ENCODE measurements at regions not wholly inside any gene's neighbourhood (a gene's known extent, or its start where the extent isn't known, plus 50 kb on each side); places are given as distances from the start of the nearest gene placed in this dataset.
"Not testable (repeated sequence)": the region's sequence is repeated elsewhere in the genome, so short reads cannot be mapped to it uniquely, and the experiment has no call there.

DNA sequence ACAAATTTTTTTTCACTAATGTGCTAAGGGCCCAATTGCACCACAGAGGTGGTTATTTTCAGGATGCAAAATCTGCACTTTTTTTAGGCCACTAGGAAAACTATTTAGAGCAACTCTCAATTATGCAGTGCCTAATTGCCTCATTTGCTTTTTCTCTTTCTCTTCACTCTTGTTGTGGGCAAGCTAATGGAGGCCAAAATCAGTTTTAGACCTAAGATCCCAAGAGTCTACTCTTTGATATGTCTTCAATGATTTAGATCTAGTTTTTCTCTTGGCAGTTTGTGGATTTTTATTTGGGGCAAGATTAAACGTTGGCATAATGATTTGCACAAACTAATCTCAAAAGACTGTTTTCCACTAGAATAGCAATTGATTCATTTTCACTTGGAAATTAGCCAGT, 1996.9 kb downstream of the LRRC4C start:
- DNase-seq (ENCODE audit: low read depth in 2 of 3, low spot score in 2 of 3): no peak

DNA sequence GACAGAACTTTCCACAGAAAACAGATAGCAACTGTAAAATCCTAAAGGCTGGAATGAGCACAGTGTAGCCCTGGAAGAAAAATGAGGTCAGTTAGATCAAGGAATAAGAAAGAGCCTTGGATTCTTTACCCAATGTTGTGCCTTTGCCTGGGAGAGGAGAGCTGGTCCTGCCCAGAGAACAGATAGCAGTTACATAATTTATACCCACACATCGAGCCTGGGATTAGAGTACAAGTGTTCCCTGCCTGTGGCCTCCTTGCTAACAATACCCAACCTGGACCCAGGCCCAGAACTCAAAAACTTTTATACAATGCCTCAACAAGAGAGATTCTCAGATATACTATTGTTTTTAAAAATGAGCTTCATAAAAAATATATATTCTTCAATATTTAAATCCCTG, 1998.4 kb downstream of the LRRC4C start:
- DNase-seq (ENCODE audit: low read depth in 2 of 3, low spot score in 2 of 3): no peak

DNA sequence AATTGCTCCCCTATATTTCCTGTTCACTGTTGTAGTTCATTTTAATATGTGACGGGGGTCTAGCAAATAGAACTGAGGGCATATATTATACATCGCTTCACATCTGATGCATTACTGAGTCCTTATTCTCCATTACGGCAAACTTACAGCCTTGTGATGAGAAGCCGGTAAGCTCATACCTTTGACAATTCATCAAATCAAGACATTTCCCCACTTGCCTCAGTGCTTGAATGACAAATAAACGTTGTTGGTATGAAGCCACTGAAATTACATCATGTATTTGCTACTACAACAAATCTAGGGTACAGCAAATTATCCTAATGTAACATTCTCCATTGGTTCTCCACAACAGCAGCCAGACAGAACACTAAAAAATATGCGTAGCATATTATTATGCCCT, 1999.8 kb downstream of the LRRC4C start:
- DNase-seq (ENCODE audit: low read depth in 2 of 3, low spot score in 2 of 3): no peak

DNA sequence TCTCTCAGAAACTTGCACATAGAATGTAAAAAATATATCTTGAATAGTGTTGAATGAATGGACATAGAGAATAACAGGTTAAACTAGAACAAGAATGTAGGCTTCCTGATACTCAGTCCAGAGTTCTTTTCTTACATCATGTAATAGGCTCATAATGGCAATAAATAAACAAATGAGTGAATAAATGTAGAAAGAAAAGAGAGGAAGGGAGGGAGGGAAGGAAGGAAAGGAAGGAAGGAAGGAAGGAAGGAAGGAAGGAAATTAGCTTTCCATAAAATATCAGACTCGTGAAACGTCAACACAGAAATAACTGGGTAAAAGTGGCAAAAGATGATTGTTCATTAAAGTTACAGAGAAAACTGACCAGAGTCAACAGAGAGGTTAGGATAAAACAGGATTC, 2001.0 kb downstream of the LRRC4C start:
- no peak for DNase-seq (ENCODE audit: low read depth in 2 of 3, low spot score in 2 of 3)

DNA sequence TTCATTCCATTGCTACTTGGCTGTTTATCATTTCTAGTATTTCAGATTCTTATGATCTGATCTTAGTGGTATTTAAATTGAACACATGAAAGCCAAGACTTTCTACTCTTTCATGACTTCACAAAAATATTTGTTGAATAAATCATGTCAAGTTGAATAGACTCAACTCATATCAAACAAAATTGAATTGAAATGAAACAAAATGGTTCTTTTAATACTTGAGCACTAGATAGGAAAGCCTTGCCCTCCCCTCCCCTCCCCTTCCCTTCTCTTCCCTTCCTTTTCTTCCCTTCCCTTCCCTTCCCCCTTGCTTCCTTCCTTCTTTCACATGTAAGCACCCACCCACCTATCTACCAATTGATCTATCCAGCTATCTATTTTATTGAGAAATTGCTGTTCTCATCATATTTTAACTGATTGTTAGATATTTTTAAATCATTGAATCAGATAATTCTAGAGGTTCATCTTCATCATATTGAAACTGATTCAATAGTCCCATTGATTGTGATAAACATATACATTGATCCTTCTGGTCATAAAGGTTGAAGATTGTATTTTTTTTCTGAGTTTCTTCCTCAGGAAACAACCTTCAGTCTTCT, 2015.9 kb downstream of the LRRC4C start:
- no peak for DNase-seq (ENCODE audit: low read depth in 2 of 3, low spot score in 2 of 3)

DNA sequence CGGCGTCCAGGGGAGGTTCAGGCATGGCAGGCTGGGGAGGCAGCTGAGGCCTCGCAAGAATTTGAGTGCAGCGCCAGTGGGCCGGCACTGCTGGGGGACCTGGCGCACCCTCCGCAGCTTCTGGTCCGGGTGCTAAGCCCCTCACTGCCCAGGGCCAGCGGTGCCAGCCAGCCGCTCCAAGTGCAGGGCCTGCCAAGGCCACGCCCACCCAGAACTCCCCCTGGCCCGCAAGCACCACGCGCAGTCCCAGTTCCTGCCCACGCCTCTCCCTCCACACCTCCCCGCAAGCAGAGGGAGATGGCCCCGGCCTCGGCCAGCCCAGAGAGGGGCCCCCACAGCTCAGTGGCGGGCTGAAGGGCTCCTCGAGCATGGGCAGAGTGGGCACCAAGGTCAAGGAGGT, 2017.3 kb downstream of the LRRC4C start:
- no peak for DNase-seq (ENCODE audit: low read depth in 2 of 3, low spot score in 2 of 3)

DNA sequence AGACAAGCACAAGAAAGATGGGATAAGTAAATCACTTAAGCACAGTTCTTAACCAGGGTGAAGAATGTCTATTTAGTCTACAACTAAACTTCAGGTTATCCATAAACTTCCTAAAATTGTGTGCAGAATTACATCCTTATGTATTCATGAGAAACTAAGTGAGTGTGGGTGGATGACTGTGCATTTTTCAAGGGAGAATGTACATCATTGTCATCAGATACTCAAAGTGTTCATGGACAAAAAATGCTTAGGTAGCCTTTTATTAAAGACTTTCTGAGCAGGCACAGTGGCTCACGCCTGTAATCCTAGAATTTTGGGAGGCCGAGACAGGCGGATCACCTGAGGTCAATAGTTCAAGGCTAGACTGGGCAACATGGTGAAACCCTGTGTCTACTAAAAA, 2023.8 kb downstream of the LRRC4C start:
- no peak for DNase-seq (ENCODE audit: low read depth in 2 of 3, low spot score in 2 of 3)

DNA sequence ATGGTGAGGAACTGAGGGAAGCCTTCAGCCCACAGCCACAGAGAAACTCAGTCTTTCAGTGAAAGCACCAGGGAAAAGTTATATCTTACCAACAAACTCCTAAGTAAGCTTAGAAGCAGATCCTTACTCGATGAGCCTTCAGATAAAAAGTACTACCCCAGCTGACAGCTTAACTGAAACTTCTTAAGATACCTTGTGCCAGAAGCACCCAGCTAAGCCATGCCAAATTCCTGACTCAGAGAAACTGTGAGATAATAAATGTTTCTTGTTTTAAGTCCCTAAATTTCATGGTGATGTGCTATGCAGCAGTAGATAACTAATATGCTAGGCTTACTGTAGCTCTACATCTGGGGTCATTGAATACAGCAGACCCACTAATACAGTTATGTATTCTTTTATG, 2025.0 kb downstream of the LRRC4C start:
- DNase-seq (ENCODE audit: low read depth in 2 of 3, low spot score in 2 of 3): no peak

DNA sequence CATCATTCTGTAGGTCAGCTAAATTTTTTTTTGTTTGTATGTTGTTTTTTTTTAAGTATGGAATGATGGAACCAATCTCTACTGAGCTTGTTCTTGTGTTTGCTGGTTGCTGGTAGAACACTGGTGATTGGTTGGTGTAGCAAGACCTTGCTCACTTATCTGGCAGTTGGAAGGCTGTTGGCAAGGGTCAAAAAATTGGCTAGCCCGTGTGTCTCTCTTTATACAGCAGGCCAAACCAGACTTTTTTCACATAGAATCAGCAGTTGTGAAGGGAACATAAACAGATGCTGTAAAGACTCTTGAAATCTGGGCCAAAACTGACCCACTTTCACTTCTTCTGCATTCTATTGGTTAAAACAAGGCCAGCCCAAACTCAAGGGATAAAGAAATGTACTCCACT, 2026.5 kb downstream of the LRRC4C start:
- DNase-seq (ENCODE audit: low read depth in 2 of 3, low spot score in 2 of 3): no peak

DNA sequence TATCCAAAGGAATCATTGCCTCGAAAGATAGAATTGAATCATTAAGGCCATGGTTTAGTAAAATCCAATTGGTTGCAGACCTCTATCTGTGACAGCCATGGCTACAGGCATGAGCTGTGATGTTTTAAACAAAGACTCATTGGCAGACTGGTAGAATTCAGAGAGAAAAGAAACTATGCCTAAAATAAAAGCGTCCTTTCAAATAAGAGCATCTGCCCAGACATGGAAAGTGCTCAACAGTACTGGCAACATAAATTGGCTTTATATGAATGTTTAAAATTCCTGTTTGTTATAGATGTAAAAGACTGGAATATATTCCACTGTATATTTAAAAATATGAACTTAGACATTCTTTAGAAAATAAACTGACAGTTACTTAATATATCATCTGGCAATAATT, 2034.2 kb downstream of the LRRC4C start:
- DNase-seq (ENCODE audit: low read depth in 2 of 3, low spot score in 2 of 3): no peak

DNA sequence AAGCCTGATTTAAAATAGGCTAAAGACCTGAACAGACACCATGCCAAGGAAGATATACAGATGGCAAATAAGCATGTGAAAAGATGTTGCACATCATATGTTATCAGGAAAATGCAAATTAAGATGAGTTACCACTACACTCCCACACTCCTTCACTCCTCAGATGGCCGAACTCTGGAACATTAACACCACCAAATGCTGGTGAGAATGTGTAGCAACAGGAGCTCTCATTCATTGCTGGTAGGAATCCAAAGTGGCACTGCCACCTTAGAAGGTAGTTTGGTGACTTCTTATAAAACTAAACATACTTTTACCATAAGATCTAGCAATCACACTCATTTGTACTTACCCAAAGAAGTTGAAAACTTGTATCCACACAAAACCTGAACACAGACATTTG, 2047.3 kb downstream of the LRRC4C start:
- no peak for DNase-seq (ENCODE audit: low read depth in 2 of 3, low spot score in 2 of 3)

DNA sequence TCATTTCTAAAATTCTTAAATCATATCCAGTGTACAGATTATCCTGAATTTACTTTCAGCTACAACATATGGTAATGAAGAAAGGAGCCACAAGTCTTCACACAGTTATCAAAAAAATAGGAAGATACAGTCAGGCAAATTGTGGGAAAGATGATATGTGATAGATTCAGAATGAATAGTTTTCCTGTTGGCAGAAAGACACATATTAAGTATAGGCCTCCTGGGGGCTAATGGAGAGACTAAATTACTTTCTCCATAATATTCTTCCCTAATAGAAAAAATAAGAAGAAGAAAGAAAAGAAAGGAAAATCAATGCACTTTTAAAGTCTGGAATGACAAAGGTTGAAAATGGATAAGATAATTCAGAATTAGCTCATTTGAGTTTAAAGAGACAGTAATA, 2073.5 kb downstream of the LRRC4C start:
- no peak for DNase-seq (ENCODE audit: low read depth in 2 of 3, low spot score in 2 of 3)

DNA sequence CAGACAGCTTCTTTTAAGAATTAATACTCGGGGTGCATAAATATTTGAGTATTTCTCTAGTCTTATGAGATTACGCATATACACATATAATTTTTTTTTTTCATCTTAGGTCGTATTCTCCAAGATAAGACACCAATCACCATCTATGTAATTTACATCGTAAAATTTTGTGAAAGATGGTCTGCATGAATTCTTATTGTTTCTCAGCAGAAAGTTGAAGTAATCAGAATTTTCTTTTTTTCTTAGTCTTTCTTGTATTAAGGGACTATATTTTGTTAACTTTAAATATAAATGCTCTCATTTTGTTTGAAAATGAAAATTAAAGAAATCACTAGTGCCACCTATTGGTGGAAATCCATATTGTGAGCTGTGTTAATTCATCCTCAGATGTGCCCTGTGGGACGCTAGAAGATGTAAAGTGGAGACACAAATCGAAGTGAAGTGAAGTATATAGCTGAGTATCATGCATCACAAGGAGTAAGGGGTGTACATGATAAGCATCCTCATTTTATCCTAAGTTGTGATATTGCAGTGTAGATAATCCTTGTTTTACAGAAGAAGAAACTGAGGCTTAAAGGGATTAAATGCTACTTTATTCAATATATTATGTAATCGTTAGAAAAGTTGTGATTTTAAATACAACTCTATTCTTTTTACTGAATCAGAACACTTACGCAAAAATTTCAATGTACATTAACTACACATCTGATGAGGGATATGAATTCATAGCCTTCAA, 2084.3 kb downstream of the LRRC4C start:
- DNase-seq (ENCODE audit: low read depth in 2 of 3, low spot score in 2 of 3): no peak

DNA sequence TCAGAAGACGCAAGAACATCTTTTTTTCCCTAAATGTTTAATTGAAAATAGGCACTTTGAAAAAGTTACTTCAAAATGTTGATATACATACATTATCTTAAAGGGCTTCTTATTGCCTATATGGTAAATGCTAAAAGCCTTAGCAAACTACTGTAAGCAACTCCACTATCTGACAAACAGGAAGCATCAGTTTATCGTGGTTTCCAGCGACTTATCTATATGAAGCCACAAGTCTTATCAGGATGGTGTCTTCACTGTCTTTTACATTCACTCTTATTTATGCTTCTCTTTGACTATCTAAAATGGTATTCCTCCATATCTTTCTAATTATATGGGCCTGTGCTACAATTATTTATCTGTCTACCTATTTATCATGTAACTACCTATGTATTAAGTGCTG, 2091.9 kb downstream of the LRRC4C start:
- DNase-seq (ENCODE audit: low read depth in 2 of 3, low spot score in 2 of 3): no peak

DNA sequence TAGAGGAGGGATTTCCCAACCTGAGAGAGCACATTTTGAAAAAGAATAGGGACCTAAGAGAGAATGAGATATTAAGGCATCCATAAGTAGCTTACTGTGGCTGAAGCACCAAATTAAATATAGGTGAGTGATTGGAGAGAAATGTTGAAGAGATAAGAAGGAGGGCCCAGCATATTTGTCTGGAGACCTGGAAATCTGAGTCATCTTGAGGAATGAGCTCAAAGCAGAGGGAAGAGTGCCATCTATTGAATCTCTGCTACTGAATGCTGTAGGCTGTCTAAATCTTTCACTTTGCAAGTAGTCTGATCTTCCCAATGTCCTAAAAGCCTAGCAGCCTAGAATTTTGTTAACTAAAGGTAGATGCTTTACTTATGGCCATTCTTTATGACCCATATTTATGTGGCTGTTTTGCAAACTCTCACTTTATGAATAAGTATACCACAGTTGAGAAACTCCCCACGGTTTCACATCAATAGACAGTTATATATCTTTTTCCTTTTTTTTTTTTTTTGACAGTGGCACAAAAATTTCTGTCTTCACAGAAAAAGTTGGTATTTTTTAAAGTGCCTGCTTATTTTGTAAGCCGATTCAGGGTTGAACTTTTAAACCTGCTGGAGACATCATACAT, 2093.5 kb downstream of the LRRC4C start:
- DNase-seq (ENCODE audit: low read depth in 2 of 3, low spot score in 2 of 3): no peak

DNA sequence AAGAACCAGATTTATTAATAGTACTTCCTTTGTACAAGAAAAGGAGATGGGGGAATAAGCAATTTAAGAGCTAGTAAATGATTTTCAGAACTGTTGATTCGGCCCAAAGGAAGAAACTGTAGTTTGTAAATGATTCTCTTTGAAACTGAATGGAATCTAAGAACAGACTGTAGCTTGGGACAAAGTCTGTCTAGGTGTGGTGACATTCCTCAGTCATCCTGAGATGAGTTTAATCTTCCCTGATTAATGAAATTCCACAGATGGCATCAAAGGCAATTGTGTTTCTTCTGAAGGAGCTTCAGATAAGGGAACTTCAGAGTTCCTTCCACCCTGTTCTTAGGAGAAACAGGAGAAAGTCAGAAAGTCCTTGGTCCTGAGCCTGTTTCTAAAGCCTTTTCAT, 2095.9 kb downstream of the LRRC4C start:
- no peak for DNase-seq (ENCODE audit: low read depth in 2 of 3, low spot score in 2 of 3)

DNA sequence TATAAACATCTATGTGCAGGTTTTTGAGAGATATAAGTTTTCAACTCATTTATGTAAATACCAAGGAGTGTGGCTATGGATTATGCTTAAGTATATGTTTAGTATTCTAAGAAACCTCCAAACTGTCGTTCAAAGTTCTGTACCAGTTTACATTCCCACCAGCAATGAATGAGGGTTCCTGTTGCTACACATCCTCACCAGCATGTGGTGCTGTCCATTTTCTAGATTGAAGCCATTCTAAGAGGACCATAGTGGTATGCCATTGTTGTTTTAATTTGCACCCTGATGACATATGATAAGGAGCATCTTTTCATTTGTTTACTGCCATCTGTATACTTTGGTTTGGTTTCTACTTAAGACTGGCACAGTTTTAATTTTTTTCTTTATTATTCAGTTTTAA, 2097.9 kb downstream of the LRRC4C start:
- no peak for DNase-seq (ENCODE audit: low read depth in 2 of 3, low spot score in 2 of 3)

DNA sequence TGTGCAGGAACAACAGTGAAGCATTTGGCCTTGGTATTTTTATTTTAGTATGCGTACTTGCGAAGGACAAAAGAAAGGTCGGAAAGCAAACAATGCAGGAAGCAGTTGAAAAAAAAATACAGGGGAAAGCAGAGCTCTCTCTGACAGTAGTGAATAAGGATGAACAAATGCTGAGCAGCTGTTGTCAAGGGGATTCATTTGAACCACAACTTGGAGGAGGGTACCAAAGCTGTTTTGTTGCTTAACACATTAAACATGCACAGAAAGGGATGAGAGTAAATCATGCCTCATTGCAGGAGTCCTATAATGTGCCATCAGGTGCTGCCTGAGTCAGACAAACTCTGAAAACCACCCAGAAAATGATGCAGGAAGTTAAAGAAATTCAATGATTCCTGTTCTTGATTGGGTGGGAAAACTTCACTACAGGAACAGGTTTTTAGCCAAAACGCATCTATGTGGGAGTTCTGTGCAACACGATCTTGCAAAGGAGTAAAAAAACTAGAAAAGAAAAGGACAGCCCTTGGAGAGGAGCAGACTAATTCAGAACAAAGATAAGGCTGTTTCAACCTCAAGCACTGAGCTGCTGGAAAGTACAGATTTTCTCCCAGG, 2113.5 kb downstream of the LRRC4C start:
- DNase-seq (ENCODE audit: low read depth in 2 of 3, low spot score in 2 of 3): no peak

DNA sequence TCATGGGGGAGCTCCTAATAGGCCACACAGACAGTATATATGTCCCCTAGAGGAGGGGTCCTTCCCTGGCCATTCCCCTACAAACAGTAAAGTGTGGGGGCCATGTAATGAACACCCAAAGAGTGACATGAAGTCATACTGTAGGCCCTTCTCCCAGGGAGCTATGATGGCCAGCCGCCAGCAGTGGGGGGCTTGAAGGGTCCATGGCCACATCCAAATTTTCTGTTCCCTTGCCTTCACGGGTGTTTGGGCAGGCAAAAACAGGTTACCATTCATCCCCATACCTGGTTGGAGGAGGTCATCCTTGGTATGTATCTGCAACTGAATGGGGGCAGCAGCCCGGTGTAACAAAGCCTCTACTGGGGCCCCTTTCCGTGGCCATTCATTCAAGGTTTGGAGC, 2118.0 kb downstream of the LRRC4C start:
- DNase-seq (ENCODE audit: low read depth in 2 of 3, low spot score in 2 of 3): no peak

DNA sequence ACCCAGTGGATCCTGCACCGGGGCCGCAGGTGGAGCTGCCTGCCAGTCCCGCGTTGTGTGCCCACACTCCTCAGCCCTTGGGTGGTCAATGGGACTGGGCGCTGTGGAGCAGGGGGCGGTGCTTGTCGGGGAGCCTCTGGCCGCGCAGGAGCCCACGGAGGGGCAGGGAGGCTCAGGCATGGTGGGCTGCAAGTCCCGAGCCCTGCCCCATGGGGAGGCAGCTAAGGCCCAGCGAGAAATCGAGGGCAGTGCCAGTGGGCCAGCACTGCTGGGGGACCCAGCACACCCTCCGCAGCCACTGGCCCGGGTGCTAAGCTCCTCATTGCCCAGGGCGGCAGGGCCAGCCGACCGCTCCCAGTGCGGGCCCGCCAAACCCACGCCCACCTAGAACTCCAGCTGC, 2126.4 kb downstream of the LRRC4C start:
- not testable (repeated sequence) for DNase-seq (ENCODE audit: low read depth in 2 of 3, low spot score in 2 of 3)

DNA sequence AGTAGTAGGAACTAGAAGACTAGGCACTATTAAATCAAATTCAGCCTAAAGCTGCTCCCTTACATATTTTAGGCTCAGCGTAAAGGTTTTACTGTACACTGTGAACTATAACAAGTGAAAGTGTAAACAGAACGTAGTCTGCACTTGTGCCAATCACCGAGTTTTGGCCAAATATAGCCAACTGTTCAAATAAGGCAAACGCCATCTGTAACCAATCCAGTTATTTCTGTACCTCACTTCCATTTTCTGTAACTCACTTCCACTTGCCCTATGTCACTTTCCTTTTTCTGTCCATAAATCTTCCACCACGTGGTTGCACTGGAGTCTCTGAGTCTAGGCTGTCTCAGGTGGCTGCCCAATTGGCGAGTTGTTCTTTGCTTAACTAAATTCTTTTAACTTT, 2132.2 kb downstream of the LRRC4C start:
- DNase-seq (ENCODE audit: low read depth in 2 of 3, low spot score in 2 of 3): no peak

DNA sequence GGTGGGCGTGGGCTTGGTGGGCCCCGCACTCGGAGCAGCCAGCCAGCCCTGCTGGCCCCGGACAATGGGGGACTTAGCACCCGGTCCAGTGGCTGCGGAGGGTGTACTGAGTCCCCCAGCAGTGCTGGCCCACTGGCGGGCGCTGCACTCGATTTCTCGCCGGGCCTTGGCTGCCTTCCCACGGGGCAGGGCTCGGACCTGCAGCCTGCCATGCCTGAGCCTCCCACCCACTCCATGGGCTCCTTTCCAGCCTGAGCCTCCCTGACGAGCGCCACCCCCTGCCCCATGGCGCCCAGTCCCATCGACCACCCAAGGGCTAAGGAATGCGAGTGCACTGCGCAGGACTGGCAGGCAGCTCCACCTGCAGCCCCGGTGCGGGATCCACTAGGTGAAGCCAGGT, 2147.6 kb downstream of the LRRC4C start:
- not testable (repeated sequence) for DNase-seq (ENCODE audit: low read depth in 2 of 3, low spot score in 2 of 3)
